Activated CD4-positive, alpha-beta T cell treated with anti-CD3 and anti-CD28 coated beads, Interleukin-2, amount 10 ng/mL, durations not matched to agents 24 days and 14 days (primary cell): ENCODE measurements at regions not wholly inside any gene's neighbourhood (a gene's known extent, or its start where the extent isn't known, plus 50 kb on each side); places are given as distances from the start of the nearest gene placed in this dataset.
"Not testable (repeated sequence)": the region's sequence is repeated elsewhere in the genome, so short reads cannot be mapped to it uniquely, and the experiment has no call there.

Source experiments
- DNase-seq: peaks from one replicate; pipeline ENCODE4 v3.0.0; 2022
- H3K27ac Mint-ChIP-seq: one replicate; pipeline ENCODE4 v1.8.0; 2022; ENCODE audit warnings: mild to moderate bottlenecking, mixed read lengths
- H3K27me3 Mint-ChIP-seq: one replicate; pipeline ENCODE4 v1.8.0; 2022; ENCODE audit warnings: mixed read lengths
- H3K36me3 Mint-ChIP-seq: one replicate; pipeline ENCODE4 v1.8.0; 2022; ENCODE audit warnings: low read depth, mild to moderate bottlenecking, mixed read lengths
- H3K4me1 Mint-ChIP-seq: one replicate; pipeline ENCODE4 v1.8.0; 2021; ENCODE audit warnings: mixed read lengths
- H3K4me3 Mint-ChIP-seq: one replicate; pipeline ENCODE4 v1.8.0; 2022; ENCODE audit warnings: mild to moderate bottlenecking, moderate library complexity, mixed read lengths
- H3K9me3 Mint-ChIP-seq: one replicate; pipeline ENCODE4 v1.8.0; 2021; ENCODE audit warnings: mixed read lengths
- intact Hi-C: fragments of 100-400 bp; cut with micrococcal nuclease; formaldehyde crosslinking; loops from one replicate; pipeline ENCODE4 v1.15.1; 2023

DNA sequence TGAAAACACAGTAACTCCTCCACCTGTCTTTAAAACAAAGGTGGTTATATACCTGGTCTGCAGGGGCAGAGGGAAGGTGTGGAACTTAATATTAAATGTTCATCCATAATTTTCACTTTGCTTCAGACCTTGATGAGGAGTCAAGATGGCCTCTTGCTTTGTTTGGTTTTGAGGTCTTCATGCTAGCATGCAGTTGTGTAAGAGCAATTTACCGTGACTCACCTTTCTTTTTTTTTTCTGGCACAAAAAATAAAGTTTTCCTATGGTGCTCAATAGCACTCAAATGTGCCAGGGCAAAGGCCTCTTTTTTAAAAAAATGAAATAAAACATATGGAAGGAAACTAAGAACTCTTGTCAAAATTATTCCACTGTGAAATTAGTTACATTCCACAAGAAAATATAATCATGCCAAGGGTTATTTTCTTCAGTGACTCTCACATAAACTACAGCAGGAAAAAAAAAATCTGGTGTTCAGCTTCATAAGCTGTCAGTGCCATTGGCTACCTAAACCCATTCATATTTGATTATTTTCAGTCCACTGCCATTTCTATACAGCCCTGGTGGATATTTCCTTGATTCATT lies 128.2 kb downstream of the SLC7A11 start:
- intact Hi-C loops: no loop called here
- H3K4me1 Mint-ChIP-seq: no peaks in the 10 kb centered on the region
- no peaks in the 10 kb centered on the region for H3K9me3 Mint-ChIP-seq
- no peak overlapping the region for H3K27ac Mint-ChIP-seq
- H3K27me3 Mint-ChIP-seq: no peaks in the 10 kb centered on the region
- no peak for DNase-seq
- no peaks in the 10 kb centered on the region for H3K36me3 Mint-ChIP-seq
- H3K4me3 Mint-ChIP-seq: no peak overlapping the region

- DNase-seq, H3K27ac Mint-ChIP-seq, H3K4me3 Mint-ChIP-seq, H3K9me3 Mint-ChIP-seq, H3K4me1 Mint-ChIP-seq, H3K36me3 Mint-ChIP-seq, intact Hi-C loops, H3K27me3 Mint-ChIP-seq: not testable (repeated sequence)
These were observed 129.3 kb downstream of the SLC7A11 start for GRCh38 chr4:138112890-138113289.

- no peaks in the 10 kb centered on the region for H3K4me1 Mint-ChIP-seq
- no peak overlapping the region for H3K4me3 Mint-ChIP-seq
- intact Hi-C loops: no loop called here
- no peaks in the 10 kb centered on the region for H3K9me3 Mint-ChIP-seq
- no peaks in the 10 kb centered on the region for H3K36me3 Mint-ChIP-seq
- no peaks in the 10 kb centered on the region for H3K27me3 Mint-ChIP-seq
- H3K27ac Mint-ChIP-seq: no peak overlapping the region
- no peak for DNase-seq
These were observed 129.8 kb downstream of the SLC7A11 start for GRCh38 chr4:138112389-138112788.

GRCh38 chr4:138111462-138112000 lies 130.6 kb downstream of the SLC7A11 start:
- intact Hi-C loops: no loop called here
- Mint-ChIP-seq H3K36me3 (no peaks in the 10 kb centered on the region), H3K4me1 (no peaks in the 10 kb centered on the region), H3K27me3 (no peaks in the 10 kb centered on the region), H3K9me3 (no peaks in the 10 kb centered on the region), H3K4me3 (no peak overlapping the region), H3K27ac (no peak overlapping the region)
- no peak for DNase-seq

DNA sequence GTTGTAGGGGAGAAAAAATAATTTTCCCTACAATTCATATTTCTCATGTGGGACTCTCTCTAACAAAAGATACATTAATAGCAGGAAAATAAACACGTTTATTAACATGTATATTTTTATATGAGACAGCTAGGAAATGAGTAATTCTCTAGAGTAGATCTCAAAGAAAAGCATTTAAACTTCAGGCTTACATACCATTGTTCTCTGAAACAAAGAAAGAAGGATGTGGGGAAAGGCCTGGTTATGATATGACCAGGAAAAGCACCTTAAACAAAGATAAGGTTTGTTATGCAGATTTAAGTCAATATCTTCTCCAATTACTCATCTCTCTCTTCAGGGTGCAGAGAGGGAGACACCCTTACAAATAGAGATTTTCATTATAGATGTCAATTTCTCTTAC lies 131.3 kb downstream of the SLC7A11 start:
- intact Hi-C loops: no loop called here
- Mint-ChIP-seq H3K4me1 (no peaks in the 10 kb centered on the region), H3K36me3 (no peaks in the 10 kb centered on the region), H3K27me3 (no peaks in the 10 kb centered on the region), H3K27ac (no peak overlapping the region), H3K9me3 (no peaks in the 10 kb centered on the region), H3K4me3 (no peak overlapping the region)
- no peak for DNase-seq

- Mint-ChIP-seq H3K4me3 (no peak overlapping the region), H3K27me3 (no peaks in the 10 kb centered on the region), H3K4me1 (no peaks in the 10 kb centered on the region), H3K36me3 (no peaks in the 10 kb centered on the region), H3K9me3 (no peaks in the 10 kb centered on the region), H3K27ac (no peak overlapping the region)
- intact Hi-C loops: no loop called here
- no peak for DNase-seq
These were observed 135.1 kb downstream of the SLC7A11 start for GRCh38 chr4:138107023-138107422.

- no peak for DNase-seq
- H3K4me3 Mint-ChIP-seq: no peak overlapping the region
- H3K36me3 Mint-ChIP-seq: no peaks in the 10 kb centered on the region
- no peaks in the 10 kb centered on the region for H3K27me3 Mint-ChIP-seq
- no peaks in the 10 kb centered on the region for H3K9me3 Mint-ChIP-seq
- intact Hi-C loops: no loop called here
- H3K4me1 Mint-ChIP-seq: no peaks in the 10 kb centered on the region
- no peak overlapping the region for H3K27ac Mint-ChIP-seq
These were observed 136.8 kb downstream of the SLC7A11 start for GRCh38 chr4:138105331-138105730.

GRCh38 chr4:138104284-138104680 lies 137.9 kb downstream of the SLC7A11 start:
- no peak for DNase-seq
- intact Hi-C loops: no loop called here
- Mint-ChIP-seq H3K27me3 (no peaks in the 10 kb centered on the region), H3K27ac (no peak overlapping the region), H3K4me3 (no peak overlapping the region), H3K9me3 (no peaks in the 10 kb centered on the region), H3K36me3 (no peaks in the 10 kb centered on the region), H3K4me1 (no peaks in the 10 kb centered on the region)

DNA sequence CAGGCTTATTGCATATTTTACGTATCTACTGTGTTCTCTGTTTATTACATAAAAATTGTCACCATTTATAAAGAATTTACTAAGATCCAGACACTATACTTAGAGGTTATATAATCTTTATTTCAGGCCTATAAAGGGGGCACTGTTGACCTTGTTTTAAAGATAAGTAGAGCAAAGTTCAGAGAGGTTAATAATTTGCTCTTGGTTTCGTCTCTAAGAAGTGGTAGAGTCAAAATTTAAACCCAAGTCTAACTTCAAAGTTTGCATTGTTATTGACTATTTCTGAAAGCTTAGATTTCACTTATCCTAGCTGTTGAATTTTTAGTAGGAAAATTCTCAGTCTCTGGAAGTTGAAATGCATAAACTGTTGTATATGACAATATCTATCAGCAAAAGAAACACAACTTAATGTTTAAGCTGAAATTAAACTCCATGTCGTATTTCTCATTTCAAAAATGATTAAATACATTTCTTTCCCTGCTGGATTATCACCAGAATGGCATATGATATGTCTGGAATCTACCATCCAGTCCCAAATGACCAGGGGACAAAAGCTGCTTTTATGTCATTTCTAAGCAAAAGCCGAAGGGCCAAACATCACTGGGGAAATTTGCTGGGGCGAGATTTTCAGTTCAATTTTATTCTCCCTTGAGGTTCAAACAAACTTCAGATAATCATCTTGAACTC lies 138.4 kb downstream of the SLC7A11 start:
- DNase-seq: no peak
- Mint-ChIP-seq H3K4me1 (no peaks in the 10 kb centered on the region), H3K4me3 (no peak overlapping the region), H3K27me3 (no peaks in the 10 kb centered on the region), H3K36me3 (no peaks in the 10 kb centered on the region), H3K9me3 (no peaks in the 10 kb centered on the region), H3K27ac (no peak overlapping the region)
- intact Hi-C loops: no loop called here

DNA sequence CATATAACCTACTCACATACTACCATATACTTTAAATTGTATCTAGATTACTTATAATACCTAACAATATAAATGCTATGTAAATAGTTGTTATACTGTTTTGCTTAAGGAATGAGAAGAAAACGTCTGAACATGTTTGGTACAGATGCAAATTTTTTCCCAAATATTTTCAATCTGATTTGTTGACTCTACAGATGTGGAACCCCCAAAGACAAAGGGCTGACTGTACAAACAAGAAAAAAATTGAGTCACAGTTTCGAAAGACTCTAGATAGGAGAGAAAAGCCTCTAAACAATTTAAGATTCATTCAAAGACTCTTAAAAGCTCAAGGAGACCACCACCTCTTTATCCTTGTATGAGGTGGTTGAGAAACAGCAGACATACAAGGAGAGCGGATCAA lies 142.8 kb downstream of the SLC7A11 start:
- Mint-ChIP-seq H3K4me1 (no peaks in the 10 kb centered on the region), H3K27ac (no peak overlapping the region), H3K36me3 (no peaks in the 10 kb centered on the region), H3K27me3 (no peaks in the 10 kb centered on the region), H3K9me3 (no peaks in the 10 kb centered on the region), H3K4me3 (no peak overlapping the region)
- no peak for DNase-seq
- intact Hi-C loops: no loop called here

GRCh38 chr4:138097912-138098600 lies 144.1 kb downstream of the SLC7A11 start:
- intact Hi-C loops: no loop called here
- no peaks in the 10 kb centered on the region for H3K4me1 Mint-ChIP-seq
- H3K27me3 Mint-ChIP-seq: no peaks in the 10 kb centered on the region
- H3K36me3 Mint-ChIP-seq: no peaks in the 10 kb centered on the region
- H3K9me3 Mint-ChIP-seq: no peaks in the 10 kb centered on the region
- DNase-seq: no peak
- H3K4me3 Mint-ChIP-seq: no peak overlapping the region
- no peak overlapping the region for H3K27ac Mint-ChIP-seq

- intact Hi-C loops: no loop called here
- no peak for DNase-seq
- H3K4me3 Mint-ChIP-seq: no peak overlapping the region
- H3K4me1 Mint-ChIP-seq: no peaks in the 10 kb centered on the region
- H3K36me3 Mint-ChIP-seq: no peaks in the 10 kb centered on the region
- H3K27me3 Mint-ChIP-seq: no peaks in the 10 kb centered on the region
- H3K27ac Mint-ChIP-seq: no peak overlapping the region
- no peaks in the 10 kb centered on the region for H3K9me3 Mint-ChIP-seq
These were observed 145.6 kb downstream of the SLC7A11 start for GRCh38 chr4:138096384-138097062.

- Mint-ChIP-seq H3K4me3 (no peak overlapping the region), H3K36me3 (no peaks in the 10 kb centered on the region), H3K4me1 (no peaks in the 10 kb centered on the region), H3K9me3 (no peaks in the 10 kb centered on the region), H3K27me3 (no peaks in the 10 kb centered on the region), H3K27ac (no peak overlapping the region)
- intact Hi-C loops: no loop called here
- no peak for DNase-seq
These were observed 146.8 kb downstream of the SLC7A11 start for GRCh38 chr4:138095378-138095777.

- Mint-ChIP-seq H3K36me3 (no peaks in the 10 kb centered on the region), H3K27me3 (no peaks in the 10 kb centered on the region), H3K27ac (no peak overlapping the region), H3K4me1 (no peaks in the 10 kb centered on the region), H3K4me3 (no peak overlapping the region), H3K9me3 (no peaks in the 10 kb centered on the region)
- no peak for DNase-seq
- intact Hi-C loops: no loop called here
These were observed 150.1 kb downstream of the SLC7A11 start for GRCh38 chr4:138092060-138092459.
